ENCODE measurements at regions not wholly inside any gene's neighbourhood (a gene's known extent, or its start where the extent isn't known, plus 50 kb on each side); places are given as distances from the start of the nearest gene placed in this dataset.
"Not testable (repeated sequence)": the region's sequence is repeated elsewhere in the genome, so short reads cannot be mapped to it uniquely, and the experiment has no call there.

DNA sequence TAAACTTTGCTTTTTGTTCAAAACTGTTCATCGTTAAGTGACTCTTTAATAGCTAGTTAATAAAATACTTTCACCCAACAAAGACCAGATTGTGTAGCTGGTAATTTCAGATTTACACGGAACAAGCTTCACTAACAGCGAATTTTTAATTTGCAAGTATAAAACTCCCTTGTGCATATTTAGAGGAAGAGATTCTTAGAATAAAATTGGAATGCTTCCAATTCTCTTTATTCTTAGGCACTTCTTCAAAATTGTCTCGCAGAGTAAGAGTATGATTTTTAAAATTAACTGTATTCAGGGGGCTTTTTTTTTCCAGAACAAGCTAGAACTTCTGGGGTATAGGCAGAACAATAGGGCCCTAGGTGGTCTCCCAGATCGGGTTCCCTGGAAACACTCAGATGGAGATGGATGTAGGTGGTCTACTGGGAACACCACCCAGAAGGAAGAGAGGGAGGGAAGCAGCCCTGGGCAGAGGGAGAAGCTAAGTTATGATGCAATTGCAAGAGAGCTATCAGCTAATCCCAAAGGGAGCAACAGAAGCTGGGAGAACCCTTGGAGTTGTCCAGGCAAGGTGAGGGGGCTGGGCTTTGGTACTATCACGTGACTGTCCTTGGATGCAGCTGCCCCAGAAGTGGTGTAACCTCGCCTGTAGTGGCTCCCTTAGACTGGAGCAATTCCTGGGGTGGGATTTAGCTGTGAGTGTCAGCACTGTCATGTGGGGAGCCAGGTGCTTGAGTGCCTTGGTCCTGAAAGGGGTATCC is 151.7 kb upstream of the ASB18 start:
- DNase-seq, result no peak

DNA sequence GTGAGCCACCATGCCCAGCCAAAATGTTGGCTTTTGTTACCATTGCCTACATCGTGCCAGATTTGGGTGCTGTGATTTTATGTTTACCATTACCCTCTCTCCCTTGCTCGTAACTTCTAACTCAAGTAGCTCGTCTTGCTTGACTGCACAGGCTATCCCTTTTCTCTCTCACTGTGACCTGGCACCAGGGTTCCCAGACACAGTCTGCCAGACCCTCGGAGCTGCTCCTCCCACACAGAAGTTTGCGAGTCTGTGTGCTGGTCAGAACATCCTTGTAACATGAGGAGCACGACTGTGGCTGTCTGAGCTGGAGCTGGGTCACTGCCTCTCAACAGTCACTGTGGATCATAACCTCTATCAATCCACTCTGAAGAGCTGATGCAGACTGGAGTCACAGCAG is 152.5 kb upstream of the ACKR3 start:
- DNase-seq, result no peak

DNA sequence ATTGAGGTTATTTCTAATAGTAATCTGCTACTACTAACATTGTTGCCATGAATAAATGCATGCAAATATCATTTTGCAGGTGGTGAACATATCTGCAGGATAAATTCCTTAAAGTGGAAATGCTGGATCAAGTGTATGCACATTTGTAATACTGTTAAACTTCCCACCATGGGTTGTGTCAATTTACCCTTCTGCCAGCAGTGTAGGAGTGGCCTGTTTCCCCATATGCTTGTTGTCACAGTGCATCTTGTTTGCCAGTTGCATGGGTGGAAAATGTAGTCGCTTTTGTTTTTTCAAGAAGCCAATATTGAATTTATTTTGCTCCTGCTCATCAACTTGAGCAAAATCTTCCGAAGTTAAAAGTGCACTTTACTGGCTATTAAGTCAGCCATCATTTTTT is 139.0 kb upstream of the ACKR3 start:
- no peak for DNase-seq

DNA sequence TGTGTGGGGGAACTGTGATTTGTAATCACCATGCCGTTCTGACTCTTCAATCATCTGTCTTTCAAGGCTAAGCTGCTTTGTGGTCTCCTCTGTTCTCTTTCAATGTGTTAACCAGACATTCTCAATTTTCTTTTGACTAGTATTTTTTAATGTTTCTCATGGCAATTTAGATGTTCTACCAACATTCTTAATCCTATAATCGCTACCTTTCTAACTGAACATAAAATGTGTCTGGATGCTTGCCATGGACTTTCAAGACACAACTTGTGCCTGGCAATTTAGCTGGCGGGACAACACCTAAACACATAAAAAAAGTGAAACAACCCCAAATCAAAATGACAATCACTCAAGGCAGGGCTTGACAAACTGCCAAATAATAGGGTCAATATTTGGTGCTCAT is 135.0 kb upstream of the ACKR3 start:
- no peak for DNase-seq

DNA sequence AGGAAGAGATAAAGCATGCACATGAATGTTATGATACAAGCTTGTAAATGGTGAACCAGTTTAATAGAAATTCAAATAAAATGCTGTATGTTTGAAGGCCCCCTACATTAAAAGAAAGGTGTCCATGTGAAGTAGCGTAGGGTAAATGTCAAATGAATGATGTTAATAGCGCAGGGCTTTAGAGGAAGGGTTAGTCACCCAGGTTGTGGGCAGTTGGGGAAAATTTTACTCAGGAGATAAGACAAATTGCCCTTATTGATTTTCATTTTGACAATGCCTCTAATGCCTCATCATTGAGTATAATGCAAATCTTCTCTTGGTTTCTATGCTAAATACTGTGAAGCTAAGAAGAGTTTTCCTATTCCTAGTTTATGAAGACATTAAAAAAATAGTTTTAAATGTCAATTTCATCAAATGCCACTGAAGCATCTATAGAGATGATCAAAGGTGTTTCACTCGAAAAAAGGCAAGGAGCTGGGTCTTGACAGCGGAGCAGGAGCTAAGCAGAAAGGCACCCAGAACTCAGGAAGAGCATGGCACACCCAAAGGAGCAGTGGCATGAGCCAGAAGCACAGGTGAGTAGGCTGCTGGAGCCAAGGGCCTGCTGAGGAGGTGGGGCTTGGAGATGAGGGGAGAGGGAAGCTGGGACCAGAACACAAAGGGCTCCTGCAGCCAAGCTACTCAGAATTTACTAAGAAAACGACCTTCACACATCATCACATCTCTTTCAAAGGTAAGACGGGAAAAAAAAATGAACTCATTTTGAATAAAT is 129.3 kb upstream of the ACKR3 start:
- DNase-seq, result no peak

DNA sequence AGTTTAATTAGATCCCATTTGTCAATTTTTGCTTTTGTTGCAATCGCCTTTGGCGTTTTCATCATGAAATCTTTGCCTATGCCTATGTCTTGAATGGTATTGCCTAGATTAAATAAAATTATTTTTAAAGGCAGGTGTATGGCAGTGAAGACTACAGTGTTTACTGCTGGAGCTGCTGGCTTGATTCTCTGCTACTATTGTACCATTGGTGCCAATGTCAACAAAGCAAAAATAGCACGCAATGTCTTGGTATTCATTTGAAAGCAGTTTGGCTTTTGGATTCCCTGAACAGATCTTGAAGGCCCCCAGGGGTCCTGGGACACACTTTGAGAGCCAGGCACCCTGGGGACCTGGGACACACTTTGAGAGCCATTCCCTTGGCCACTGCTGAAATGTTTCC is 125.4 kb upstream of the ACKR3 start:
- DNase-seq, result no peak

DNA sequence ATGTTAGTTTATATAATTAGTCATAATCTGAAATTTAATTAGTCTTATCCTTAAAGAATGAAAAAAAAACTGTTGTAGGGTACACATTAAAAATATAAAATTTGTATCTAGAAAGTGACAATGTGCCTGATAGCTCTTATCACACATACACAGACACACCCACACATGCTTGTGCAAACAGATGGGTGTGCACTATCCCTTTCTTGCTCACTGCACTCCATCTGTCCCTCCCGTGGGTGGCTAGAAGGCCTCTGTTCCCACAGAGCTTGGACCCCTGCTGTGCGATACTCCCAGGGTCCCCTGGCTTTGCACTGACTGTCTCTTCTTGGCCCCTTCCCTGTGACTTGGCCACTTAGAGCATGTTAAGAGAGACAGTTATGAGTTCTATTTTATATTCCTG is 123.9 kb upstream of the ACKR3 start:
- no peak for DNase-seq

DNA sequence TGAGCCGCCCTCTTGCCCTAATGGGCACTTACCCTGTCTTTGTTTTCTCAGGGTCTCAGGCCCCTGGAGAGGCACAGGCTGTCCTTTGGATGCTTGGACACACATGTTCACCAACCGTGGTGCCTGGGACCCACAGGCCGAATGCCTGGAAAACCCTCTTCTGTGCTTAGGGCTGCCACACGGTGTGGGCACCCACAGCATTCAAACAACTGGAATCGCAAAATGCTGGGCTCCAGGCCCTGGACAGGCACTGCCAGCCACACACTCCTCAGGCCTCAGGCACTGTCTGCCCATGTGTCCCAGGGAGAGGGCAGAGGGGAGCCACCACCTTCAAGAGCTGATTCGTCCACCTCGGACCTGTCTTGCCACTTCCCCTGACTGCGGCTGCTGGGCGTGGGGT is 123.1 kb upstream of the ACKR3 start:
- no peak for DNase-seq

DNA sequence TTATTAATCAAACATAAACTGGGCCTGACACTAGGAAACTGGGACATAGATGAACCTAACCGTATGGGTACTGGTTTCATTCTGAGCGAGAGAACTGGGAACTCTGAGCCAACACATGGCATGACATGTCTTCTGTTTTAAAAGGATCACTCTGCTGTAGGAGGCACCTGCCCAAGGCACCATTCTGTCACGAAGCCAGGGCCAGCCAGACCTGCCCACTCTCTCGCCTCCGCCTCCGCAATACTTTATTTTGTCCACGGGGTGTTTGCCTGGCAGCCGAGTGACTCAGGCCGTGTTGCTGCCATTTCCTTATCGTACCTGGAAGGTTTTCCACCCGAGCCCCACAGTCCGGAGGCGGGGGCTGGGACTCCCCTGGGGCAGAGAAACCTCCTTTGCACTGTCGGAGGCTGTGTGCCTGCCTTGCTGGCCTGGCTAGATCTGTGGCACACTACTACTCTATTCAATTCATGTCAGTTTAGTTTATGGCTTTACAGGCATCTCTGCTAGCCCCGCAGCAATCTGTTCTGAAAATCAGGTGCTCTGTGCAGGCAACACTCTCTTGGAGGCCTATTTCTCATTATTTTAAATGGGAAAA is 120.4 kb upstream of the ACKR3 start:
- peak in 1 of 14 donors; percentile 45 for DNase-seq

DNA sequence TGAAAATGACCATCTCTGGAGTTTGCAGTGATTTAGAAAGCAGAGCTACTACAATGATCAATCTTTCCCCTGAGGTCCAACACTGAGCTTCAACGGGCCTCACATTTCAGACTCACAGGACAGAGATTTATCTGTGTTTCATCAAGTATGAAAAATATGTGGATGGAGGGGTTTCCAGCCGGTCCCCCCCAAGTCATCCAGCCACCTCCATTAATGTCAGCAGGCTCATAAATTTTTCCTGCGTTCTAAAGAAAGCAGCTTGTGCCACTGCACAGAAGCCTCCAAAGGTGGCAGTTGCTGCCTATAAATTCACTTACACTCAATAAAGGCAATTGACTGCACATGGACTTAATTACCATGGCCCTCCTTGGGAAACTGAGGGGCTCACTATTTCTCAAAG is 117.4 kb upstream of the ACKR3 start:
- DNase-seq, result no peak

DNA sequence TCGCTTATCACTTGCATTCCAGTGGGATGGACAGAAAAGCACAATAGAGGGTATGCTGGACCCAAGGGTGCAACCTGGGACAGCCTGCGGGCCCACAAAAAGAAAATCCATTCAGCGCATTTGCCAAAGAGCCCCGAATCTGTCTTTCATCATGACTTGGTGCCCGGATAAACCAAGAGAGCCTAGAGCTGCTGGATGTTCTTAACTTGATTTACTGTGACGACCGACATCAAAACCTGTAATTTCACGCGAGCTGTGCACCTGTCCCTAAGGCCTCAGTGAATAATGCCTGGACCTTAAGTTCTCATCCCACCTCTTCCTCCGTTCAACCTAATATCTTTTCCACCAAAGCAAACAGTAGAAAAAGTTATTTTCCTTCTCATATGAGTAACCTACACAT is 115.5 kb upstream of the ACKR3 start:
- no peak for DNase-seq

DNA sequence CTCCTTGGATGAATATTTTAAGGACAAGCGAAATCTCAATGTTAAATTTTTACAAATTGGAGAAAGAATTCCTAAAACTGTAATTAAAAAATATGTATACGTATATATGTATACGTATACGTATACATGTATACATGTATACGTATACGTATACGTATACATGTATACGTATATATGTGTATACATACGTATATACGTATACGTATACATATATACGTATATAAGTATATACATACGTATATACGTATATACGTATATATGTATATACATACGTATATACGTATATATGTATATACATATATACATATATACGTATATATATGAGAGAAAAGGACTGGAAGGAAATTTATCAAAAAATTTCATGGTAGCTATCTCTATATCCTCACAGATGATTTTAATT is 110.2 kb upstream of the ACKR3 start:
- DNase-seq, result no peak

DNA sequence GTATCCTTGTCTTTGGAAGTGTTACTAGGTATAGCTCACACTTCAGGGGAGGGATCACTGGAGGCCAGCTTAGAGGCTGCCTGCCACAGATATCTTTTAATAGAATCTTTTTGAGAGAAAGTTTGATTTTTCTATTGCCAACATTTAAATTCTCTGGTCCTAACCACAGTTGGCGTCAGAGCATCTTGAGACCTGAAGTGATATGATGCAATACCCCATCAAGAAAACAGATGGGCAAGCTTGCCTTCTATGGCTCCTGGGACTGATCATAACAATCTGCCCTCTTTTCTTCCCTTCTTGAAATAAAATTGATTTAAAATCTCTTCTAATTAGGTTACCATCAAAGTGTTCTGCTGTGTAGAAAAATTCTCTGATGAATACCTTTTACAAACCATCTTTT is 105.5 kb upstream of the ACKR3 start:
- no peak for DNase-seq

DNA sequence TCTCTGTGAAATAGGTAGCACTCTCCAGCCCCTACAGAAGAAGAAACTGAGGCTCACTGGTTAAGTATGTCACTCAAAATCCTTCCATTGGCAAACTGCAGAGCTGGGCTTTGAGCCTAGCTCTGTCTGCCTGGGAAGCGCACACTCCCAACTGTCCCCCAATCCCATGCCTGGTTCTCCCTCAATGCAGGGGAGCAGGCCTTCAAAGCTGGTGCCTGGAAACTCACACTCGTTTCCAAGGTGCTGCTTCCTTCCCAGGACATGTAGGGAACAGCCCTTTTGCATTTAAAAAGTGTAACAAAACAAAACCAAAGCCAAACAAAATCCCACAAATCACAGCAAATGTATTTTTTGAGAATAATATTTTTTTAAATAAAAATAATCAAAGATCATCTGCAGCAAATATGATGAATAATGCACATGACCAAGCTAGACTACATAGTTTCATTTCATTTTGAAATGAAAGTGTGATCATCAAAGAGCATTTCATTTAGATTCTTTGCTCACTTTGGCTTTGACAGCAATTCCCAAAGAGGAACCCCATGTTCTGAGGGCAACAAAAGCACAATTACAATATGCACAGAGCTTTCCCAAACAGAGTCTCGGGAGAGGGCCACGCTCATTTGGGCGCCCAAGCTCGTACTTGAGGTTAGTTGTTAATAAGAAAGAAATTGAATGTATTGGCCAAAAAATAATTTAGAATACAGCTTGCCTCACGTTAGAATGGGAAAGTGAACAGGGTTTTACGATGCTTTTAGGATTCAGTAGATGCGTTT is 96.7 kb upstream of the ACKR3 start:
- peak in 5 of 14 donors; percentile 17 to 22 (median 18) for DNase-seq

DNA sequence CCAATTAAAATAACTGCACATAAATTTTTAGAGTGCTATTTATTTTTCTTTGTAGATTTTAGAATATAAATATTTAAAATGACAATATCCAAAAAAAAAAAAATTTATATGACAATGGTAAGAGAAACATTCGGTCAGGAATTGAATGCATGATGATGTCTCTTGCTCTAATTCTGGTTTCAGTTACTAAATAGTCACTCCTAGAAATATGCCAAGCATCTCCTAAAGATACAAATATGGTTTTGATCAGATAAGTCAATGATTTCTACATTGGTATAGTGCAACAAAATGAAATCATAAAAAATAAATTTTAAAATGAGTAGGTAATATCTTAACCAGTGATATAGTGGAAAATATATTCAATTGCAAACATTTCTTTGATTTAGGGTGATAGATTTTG is 95.9 kb upstream of the ACKR3 start:
- DNase-seq, result no peak

DNA sequence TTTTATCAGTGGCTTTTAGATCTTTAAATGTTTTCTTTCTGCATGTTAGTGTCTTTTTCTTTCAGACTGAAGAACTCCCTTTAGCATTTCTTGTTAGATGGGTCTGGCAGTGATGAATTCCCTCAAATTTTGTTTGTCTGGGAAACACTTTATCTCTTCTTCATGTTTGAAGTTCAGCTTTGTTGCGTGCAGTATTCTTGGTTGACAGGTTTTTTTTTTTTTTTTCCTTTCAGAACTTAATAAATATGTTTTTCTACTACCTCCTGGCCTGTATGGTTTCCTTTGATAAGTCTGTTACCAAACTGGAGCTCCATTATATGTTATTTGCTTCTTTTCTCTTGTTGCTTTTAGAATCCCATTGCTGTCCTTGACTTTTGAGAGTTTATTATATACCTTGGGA is 89.8 kb upstream of the ACKR3 start:
- no peak for DNase-seq

DNA sequence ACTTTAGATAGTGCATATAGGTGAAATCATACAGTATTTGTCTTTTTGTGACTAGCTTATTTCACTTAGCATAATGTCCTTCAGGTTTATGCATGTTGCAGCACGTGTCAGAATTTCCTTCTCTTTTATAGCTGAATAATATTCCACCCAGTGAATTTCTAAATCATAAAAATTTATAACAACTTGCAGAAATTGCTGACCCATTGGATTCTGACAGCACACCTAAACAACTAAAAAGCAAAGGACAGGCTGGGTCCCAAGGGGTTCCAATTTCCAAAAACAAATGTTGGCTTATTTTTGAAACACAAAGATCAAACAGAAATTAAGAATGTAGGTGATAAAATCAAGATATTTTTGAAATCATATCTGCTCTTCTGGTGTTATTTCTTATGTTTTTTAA is 86.5 kb upstream of the ACKR3 start:
- no peak for DNase-seq

DNA sequence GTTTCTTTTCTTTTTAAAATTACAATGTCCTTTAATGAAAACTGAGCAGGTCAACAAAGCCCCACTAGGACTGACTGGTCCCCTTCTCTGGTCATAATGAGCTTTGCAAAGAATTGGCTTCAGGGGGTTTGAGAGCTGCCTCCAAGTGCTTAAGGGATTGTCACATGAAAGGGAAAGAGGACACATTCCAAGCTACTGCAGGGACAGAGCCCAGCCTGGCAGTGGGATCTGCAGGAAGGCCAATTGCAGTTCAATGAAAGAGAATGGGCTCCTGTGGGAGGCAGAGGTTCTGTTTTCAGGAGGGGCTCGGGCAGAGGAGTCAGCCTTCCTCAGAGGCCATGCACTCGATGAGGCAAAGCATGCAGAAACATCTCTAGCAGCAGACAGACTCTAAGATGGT is 84.1 kb upstream of the ACKR3 start:
- DNase-seq, result no peak

DNA sequence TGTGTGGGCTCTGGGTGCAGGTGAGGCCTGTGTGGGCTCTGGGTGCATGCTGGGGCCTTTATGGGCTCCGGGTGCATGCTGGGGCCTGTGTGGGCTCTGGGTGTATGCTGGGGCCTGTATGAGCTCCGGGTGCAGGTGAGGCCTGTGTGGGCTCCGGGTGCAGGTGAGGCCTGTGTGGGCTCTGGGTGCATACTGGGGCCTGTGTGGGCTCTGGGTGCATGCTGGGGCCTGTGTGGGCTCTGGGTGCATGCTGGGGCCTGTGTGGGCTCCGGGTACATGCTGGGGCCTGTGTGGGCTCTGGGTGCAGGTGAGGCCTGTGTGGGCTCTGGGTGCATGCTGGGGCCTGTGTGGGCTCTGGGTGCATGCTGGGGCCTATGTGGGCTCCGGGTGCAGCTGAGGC is 80.5 kb upstream of the ACKR3 start:
- not testable (repeated sequence) for DNase-seq

DNA sequence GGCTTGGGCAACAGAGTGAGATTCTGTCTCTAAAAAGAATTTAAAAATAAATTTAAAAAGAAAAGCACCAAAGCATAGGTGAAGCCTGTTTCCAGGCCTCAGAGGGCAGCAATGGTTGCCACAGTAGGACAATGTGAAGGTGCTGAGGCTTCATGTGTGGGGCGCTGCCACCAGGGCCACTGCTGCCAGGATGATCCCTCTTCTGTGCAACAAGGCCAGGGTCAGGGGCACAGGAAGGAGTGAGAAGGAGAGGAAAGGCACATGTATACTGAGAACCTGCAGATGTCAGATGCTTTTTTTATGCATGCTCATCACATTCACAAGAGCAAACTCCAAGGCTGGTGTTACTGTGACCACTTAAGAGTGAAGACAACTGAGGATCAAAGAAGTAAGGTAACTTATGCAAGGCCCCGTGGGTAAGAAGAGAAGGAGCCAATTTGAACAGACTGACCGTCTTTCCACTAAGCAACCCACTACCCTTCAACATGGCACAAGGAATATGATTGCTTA is 79.7 kb upstream of the ACKR3 start:
- no peak for DNase-seq

DNA sequence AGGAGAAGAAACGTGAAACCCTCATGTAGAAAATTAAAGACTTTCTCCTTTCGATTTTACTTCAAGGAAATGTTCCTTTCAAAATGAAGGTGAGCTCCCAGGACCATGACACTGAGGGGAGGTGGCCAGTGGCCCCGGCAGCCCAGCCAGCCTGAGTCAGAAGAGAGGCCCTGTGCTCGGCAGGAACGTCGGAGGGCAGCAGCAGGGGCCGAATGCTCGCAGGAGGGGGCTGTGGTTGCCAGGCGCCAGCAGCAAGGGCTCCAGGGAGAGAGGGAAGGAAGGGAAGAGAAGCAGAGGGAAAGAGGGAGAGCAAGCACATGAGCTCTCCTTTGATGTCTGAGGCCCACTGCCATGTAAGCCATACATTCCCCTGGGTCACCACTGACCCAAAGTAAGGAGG is 73.3 kb upstream of the ACKR3 start:
- DNase-seq, result no peak

DNA sequence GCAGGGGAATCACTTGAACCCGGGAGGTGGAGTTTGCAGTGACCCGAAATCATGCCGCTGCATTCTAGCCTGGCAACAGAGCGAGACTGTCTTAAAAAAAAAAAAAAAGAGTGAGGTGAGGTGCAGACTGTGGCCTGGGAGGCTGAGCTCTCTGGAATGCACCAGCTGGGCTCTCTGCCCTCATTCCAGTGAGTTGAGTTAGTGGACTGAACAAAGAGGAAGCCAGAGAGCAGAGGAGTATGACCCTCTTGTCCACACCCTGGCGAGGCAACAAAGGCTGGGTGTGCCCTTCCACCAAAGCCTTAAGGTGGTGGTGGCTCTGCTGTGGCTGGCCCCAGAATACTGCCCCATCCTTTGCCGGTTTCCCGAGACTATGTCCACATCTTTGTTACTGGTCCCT is 71.3 kb upstream of the ACKR3 start:
- no peak for DNase-seq
